HFFc6 (cell line): ENCODE measurements at regions not wholly inside any gene's neighbourhood (a gene's known extent, or its start where the extent isn't known, plus 50 kb on each side); places are given as distances from the start of the nearest gene placed in this dataset.

Experiments
- DNase-seq: peaks from one replicate; pipeline ENCODE4 v3.0.0-alpha.2; 2018
- H3K27ac Mint-ChIP-seq: 2 replicates; pipeline ENCODE4 v1.8.0; 2020; ENCODE audit warnings: mild to moderate bottlenecking, mixed read lengths
- H3K27me3 Mint-ChIP-seq: 2 replicates; pipeline ENCODE4 v1.8.0; 2021; ENCODE audit warnings: mild to moderate bottlenecking, moderate library complexity, mixed read lengths; ENCODE audit not compliant: insufficient read depth
- H3K36me3 Mint-ChIP-seq: 2 replicates; pipeline ENCODE4 v1.8.0; 2021; ENCODE audit warnings: low read depth, mixed read lengths
- H3K4me1 Mint-ChIP-seq: 2 replicates; pipeline ENCODE4 v1.8.0; 2020; ENCODE audit warnings: low read depth, mixed read lengths
- H3K4me3 Mint-ChIP-seq: 2 replicates; pipeline ENCODE4 v1.8.0; 2020; ENCODE audit warnings: mild to moderate bottlenecking, moderate library complexity, mixed read lengths
- H3K9me3 Mint-ChIP-seq: 2 replicates; pipeline ENCODE4 v1.8.0; 2020; ENCODE audit warnings: mild to moderate bottlenecking, mixed read lengths
- CTCF ChIP-seq: fragments of 200-600 bp; sonication (generic); IDR thresholded peaks from 2 replicates; pipeline ENCODE4 v1.5.0; 2021; ENCODE audit warnings: antibody characterized with exemption, mild to moderate bottlenecking

GRCh38 chr6:121533321-121533841, 97.9 kb downstream of the GJA1 start:
- Mint-ChIP-seq H3K36me3 (no peaks in the 10 kb centered on the region), H3K4me1 (peaks cover 6% of the 10 kb centered on the region; the same call in 1 of the 2 replicates), H3K27me3 (no peaks in the 10 kb centered on the region; the same call in 1 of the 2 replicates), H3K4me3 (no peak overlapping the region), H3K9me3 (no peaks in the 10 kb centered on the region), H3K27ac (no peak overlapping the region)
- no peak for DNase-seq
- TF ChIP-seq CTCF, result no peak

GRCh38 chr6:121535777-121536176, 100.3 kb downstream of the GJA1 start:
- Mint-ChIP-seq H3K9me3 (no peaks in the 10 kb centered on the region), H3K4me1 (no peaks in the 10 kb centered on the region), H3K27me3 (no peaks in the 10 kb centered on the region; the same call in 1 of the 2 replicates)

GRCh38 chr6:121536345-121536744, 100.9 kb downstream of the GJA1 start:
- Mint-ChIP-seq H3K27me3 (no peaks in the 10 kb centered on the region; the same call in 1 of the 2 replicates), H3K4me3 (no peak overlapping the region), H3K4me1 (no peaks in the 10 kb centered on the region), H3K27ac (no peak overlapping the region), H3K9me3 (no peaks in the 10 kb centered on the region), H3K36me3 (no peaks in the 10 kb centered on the region)
- TF ChIP-seq CTCF, result no peak
- DNase-seq, result no peak

More at GRCh38 chr6:121535777-121536176, 100.3 kb downstream of the GJA1 start:
- H3K27ac Mint-ChIP-seq, result no peak overlapping the region
- TF ChIP-seq CTCF, result no peak
- no peak overlapping the region for H3K4me3 Mint-ChIP-seq
- no peaks in the 10 kb centered on the region for H3K36me3 Mint-ChIP-seq
- DNase-seq, result no peak

- no peaks in the 10 kb centered on the region; the same call in 1 of the 2 replicates for H3K27me3 Mint-ChIP-seq
- H3K4me3 Mint-ChIP-seq, result no peak overlapping the region
- peaks cover 13% of the 10 kb centered on the region for H3K4me1 Mint-ChIP-seq
- H3K36me3 Mint-ChIP-seq, result no peaks in the 10 kb centered on the region
- no peak for TF ChIP-seq CTCF
- H3K27ac Mint-ChIP-seq, result no peak overlapping the region
- no peaks in the 10 kb centered on the region for H3K9me3 Mint-ChIP-seq
- DNase-seq, result no peak
Observed at GRCh38 chr6:121539439-121539838, 104.0 kb downstream of the GJA1 start.

- H3K4me1 Mint-ChIP-seq, result peaks cover 20% of the 10 kb centered on the region
- H3K9me3 Mint-ChIP-seq, result no peaks in the 10 kb centered on the region
- DNase-seq, result no peak
- H3K27ac Mint-ChIP-seq, result no peak overlapping the region
- no peak overlapping the region for H3K4me3 Mint-ChIP-seq
- no peak for TF ChIP-seq CTCF
- H3K27me3 Mint-ChIP-seq, result no peaks in the 10 kb centered on the region; the same call in 1 of the 2 replicates
- no peaks in the 10 kb centered on the region for H3K36me3 Mint-ChIP-seq
Observed at GRCh38 chr6:121540210-121540609, 104.8 kb downstream of the GJA1 start.

- H3K4me1 Mint-ChIP-seq, result peaks cover 39% of the 10 kb centered on the region
Observed at GRCh38 chr6:121544691-121545090, 109.2 kb downstream of the GJA1 start.

More at GRCh38 chr6:121544691-121545090, 109.2 kb downstream of the GJA1 start:
- H3K27ac Mint-ChIP-seq, result no peak overlapping the region
- H3K9me3 Mint-ChIP-seq, result no peaks in the 10 kb centered on the region
- H3K36me3 Mint-ChIP-seq, result no peaks in the 10 kb centered on the region
- no peaks in the 10 kb centered on the region for H3K27me3 Mint-ChIP-seq
- no peak overlapping the region for H3K4me3 Mint-ChIP-seq
- no peak for DNase-seq
- no peak for TF ChIP-seq CTCF
